H1 (cell line): ENCODE measurements at regions not wholly inside any gene's neighbourhood (a gene's known extent, or its start where the extent isn't known, plus 50 kb on each side); places are given as distances from the start of the nearest gene placed in this dataset.

Experiments used
- EZH2 ChIP-seq: fragments of 200-600 bp; sonication (generic); IDR thresholded peaks from 2 replicates; pipeline ENCODE4 v1.7.1; 2012; ENCODE audit warnings: low read depth, mild to moderate bottlenecking, moderate library complexity, low read length, inconsistent platforms; ENCODE audit not compliant: severe bottlenecking
- SRF ChIP-seq: IDR thresholded peaks from 2 replicates; pipeline ENCODE4 v1.6.1; 2011; ENCODE audit warnings: mild to moderate bottlenecking, low read depth, low read length, moderate library complexity

DNA sequence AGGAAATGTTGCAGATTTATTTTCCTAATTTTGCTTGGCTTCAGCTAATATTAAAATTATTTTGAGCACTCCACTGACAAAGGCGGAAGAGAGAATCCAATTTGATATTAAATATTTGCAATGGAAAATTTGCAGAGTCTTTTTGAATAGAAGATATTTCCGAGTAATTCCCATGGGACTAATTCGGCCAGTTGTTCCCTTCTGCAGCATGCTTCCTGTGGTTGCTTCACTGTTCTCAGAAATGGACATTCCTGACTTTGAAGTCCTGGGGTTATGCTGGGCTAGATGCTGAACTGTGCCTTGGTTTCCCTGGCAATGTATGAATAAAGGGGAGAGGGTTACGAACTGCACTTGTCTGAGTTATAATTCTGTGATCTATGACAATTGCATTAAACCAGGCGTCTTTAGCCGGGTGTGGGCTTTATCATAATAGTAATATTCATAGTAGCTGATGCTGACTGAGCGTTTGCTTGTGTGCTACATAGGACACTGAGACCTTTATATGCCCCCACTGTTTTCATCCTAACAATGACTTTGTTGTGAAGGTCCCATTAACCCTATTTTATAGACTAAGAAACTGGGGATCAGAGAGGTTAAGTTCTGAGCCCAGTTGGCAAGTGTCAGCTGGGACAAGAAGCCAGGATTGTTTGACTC lies 114.5 kb upstream of the SPRY4 start:
- TF ChIP-seq EZH2 (no peak), SRF (no peak)
